Loucy (cell line): ENCODE measurements at regions not wholly inside any gene's neighbourhood (a gene's known extent, or its start where the extent isn't known, plus 50 kb on each side); places are given as distances from the start of the nearest gene placed in this dataset.

Experiments
- EZH2phosphoT487 ChIP-seq: fragments of 200-600 bp; IDR thresholded peaks from 2 replicates; pipeline ENCODE4 v1.6.1; 2018; ENCODE audit warnings: antibody characterized with exemption, mild to moderate bottlenecking, moderate library complexity, borderline replicate concordance
- TF ChIP-seq, protein P1 (sequence below): fragments of 200-600 bp; sonication (generic); conservative IDR thresholded peaks from 2 replicates; pipeline ENCODE4 v1.5.1; 2014; ENCODE audit warnings: mild to moderate bottlenecking, antibody characterized with exemption, low read length

DNA sequence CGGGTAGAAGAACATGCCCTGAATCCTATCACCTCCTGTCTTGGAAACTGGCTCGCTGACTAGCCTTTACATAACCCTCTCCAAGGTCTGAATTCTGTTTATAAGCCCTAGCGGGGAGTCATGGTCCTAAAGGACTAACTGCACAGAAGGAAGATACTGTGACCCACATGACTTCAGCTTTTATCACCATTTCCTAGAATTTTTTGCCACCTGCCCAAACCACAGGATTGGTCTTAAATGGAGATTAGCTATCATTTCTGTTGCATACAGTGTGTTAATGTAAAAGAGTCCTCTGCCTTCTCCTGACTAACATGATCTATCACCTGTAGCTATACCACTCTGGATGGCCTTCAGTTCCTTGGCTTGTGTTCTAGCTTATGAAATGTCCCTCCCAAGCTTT, 319.2 kb downstream of the DUSP6 start:
- TF ChIP-seq, protein P1, sequence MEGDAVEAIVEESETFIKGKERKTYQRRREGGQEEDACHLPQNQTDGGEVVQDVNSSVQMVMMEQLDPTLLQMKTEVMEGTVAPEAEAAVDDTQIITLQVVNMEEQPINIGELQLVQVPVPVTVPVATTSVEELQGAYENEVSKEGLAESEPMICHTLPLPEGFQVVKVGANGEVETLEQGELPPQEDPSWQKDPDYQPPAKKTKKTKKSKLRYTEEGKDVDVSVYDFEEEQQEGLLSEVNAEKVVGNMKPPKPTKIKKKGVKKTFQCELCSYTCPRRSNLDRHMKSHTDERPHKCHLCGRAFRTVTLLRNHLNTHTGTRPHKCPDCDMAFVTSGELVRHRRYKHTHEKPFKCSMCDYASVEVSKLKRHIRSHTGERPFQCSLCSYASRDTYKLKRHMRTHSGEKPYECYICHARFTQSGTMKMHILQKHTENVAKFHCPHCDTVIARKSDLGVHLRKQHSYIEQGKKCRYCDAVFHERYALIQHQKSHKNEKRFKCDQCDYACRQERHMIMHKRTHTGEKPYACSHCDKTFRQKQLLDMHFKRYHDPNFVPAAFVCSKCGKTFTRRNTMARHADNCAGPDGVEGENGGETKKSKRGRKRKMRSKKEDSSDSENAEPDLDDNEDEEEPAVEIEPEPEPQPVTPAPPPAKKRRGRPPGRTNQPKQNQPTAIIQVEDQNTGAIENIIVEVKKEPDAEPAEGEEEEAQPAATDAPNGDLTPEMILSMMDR = no peak
- no peak for TF ChIP-seq EZH2phosphoT487
